Thyroid gland (tissue), 4 donors: ENCODE measurements at regions not wholly inside any gene's neighbourhood (a gene's known extent, or its start where the extent isn't known, plus 50 kb on each side); places are given as distances from the start of the nearest gene placed in this dataset.
"Not testable (repeated sequence)": the region's sequence is repeated elsewhere in the genome, so short reads cannot be mapped to it uniquely, and the experiment has no call there.

Experiments
- CTCF ChIP-seq, 6 experiments: fragments of 200-600 bp in 3 of 6; fragments of 450-650 bp in 3 of 6; sonication (generic) in 3 of 6; IDR thresholded peaks; one replicate each; pipeline ENCODE4 v1.5.1; 2016 to 2019; ENCODE audit warnings: antibody characterized with exemption in 6 of 6, mild to moderate bottlenecking in 2 of 6, inconsistent platforms in 1 of 6, moderate library complexity in 1 of 6
- POLR2A ChIP-seq, 2 donors: fragments of 450-650 bp; IDR thresholded peaks; one replicate each; pipeline ENCODE4 v1.6.1; 2017; ENCODE audit warnings: antibody characterized with exemption in 2 of 2, mild to moderate bottlenecking in 2 of 2, moderate library complexity in 1 of 2

GRCh38 chr17:21603292-21603691 lies 89.0 kb upstream of the KCNJ18 start:
- TF ChIP-seq CTCF, POLR2A (IDR thresholded peaks at IDR 0.05): not testable (repeated sequence)
